Stimulated activated memory B cell treated with anti-CD40 and anti-IgM and Interleukin-4, amounts not matched to agents 10 μg/mL and 1 μg/mL and 100 μg/mL, for 72 hours (primary cell): ENCODE measurements at regions not wholly inside any gene's neighbourhood (a gene's known extent, or its start where the extent isn't known, plus 50 kb on each side); places are given as distances from the start of the nearest gene placed in this dataset.

ENCODE experiments used
- ATAC-seq: fragments of 150-1000 bp; cut with Tn5 transposase; 2 replicates; pipeline ENCODE4 v1.10.0; 2021
- H3K27ac Mint-ChIP-seq: one replicate; pipeline ENCODE4 v1.8.0; 2022; ENCODE audit warnings: mild to moderate bottlenecking, mixed read lengths
- H3K27me3 Mint-ChIP-seq: one replicate; pipeline ENCODE4 v1.8.0; 2022; ENCODE audit warnings: mixed read lengths
- H3K36me3 Mint-ChIP-seq: one replicate; pipeline ENCODE4 v1.8.0; 2022; ENCODE audit warnings: mixed read lengths
- H3K4me1 Mint-ChIP-seq: one replicate; pipeline ENCODE4 v1.8.0; 2022; ENCODE audit warnings: mixed read lengths
- H3K4me3 Mint-ChIP-seq: one replicate; pipeline ENCODE4 v1.8.0; 2022; ENCODE audit warnings: mild to moderate bottlenecking, moderate library complexity, mixed read lengths
- H3K9me3 Mint-ChIP-seq: one replicate; pipeline ENCODE4 v1.8.0; 2022; ENCODE audit warnings: mixed read lengths

- no peaks in the 10 kb centered on the region for H3K4me1 Mint-ChIP-seq
- peaks cover 8% of the 10 kb centered on the region for H3K9me3 Mint-ChIP-seq
- no peaks in the 10 kb centered on the region for H3K27me3 Mint-ChIP-seq
- no peak for ATAC-seq
- H3K4me3 Mint-ChIP-seq, result no peak overlapping the region
- no peaks in the 10 kb centered on the region for H3K36me3 Mint-ChIP-seq
- H3K27ac Mint-ChIP-seq, result no peak overlapping the region
These were observed 369.0 kb upstream of the CWC22 start for GRCh38 chr2:180376066-180376465.

- ATAC-seq, result no peak
- H3K4me1 Mint-ChIP-seq, result no peaks in the 10 kb centered on the region
- peaks cover under 1% of the 10 kb centered on the region for H3K9me3 Mint-ChIP-seq
- no peaks in the 10 kb centered on the region for H3K36me3 Mint-ChIP-seq
- H3K4me3 Mint-ChIP-seq, result no peak overlapping the region
- H3K27me3 Mint-ChIP-seq, result no peaks in the 10 kb centered on the region
- no peak overlapping the region for H3K27ac Mint-ChIP-seq
These were observed 367.6 kb upstream of the CWC22 start for GRCh38 chr2:180374502-180375281.

DNA sequence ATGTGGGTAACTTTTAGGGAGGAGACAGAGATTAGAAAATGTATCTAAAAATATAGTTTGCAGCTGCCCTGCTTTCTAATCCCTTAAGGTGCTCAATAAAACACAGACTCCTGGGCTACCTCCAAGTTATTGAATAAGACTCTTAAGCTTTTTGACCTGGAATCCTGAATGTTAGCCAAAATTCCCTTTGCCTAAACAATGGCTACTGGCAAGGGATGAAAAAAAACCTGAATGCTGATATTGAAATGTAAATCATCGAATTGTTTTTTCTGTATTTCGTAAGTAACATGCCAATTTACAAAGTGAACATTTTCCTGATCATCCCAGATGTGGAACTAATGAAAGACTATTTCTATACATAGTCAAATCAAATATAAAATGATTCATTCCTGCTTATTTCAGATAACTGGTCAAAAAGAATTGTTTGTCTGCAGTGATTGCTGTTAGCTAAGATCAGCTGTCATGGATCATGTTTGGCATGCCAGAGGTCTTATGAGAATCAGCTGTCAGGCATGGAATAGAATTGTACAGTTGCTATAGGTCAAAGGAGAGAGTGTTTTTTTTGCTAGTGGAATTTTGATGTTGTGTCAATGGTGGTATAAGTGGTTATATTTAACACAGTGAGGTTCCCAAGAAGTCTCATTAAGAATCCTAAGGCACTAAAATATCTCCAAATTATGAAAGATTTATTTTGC is 363.6 kb upstream of the CWC22 start:
- Mint-ChIP-seq H3K9me3 (no peaks in the 10 kb centered on the region), H3K27me3 (no peaks in the 10 kb centered on the region), H3K4me3 (no peak overlapping the region), H3K36me3 (no peaks in the 10 kb centered on the region), H3K4me1 (peaks cover 7% of the 10 kb centered on the region), H3K27ac (no peak overlapping the region)
- no peak for ATAC-seq

- Mint-ChIP-seq H3K36me3 (no peaks in the 10 kb centered on the region), H3K27me3 (no peaks in the 10 kb centered on the region), H3K9me3 (no peaks in the 10 kb centered on the region), H3K4me3 (no peak overlapping the region), H3K4me1 (peaks cover 8% of the 10 kb centered on the region), H3K27ac (no peak overlapping the region)
- no peak for ATAC-seq
These were observed 361.8 kb upstream of the CWC22 start for GRCh38 chr2:180368881-180369280.

DNA sequence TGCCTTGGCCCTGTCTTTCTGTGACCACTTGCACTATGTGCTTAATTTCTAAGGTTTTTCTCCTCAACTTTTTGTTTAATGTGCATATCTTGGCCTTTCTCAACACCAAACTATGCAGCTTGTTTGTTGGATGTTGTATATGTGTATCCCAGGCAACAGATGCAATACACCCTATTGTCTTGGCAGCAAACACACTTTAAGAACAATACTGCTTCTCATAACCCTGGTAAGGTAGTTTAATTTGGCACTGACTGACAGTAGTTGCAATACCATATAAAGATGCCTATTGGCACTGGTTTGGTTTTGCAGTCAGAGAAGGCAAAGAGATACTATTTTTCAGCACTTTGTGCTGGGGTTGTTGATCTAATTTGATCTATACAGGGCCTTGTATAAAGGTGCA is 360.7 kb upstream of the CWC22 start:
- Mint-ChIP-seq H3K36me3 (no peaks in the 10 kb centered on the region), H3K4me1 (peaks cover 8% of the 10 kb centered on the region), H3K27ac (no peak overlapping the region), H3K27me3 (no peaks in the 10 kb centered on the region), H3K9me3 (no peaks in the 10 kb centered on the region), H3K4me3 (no peak overlapping the region)
- ATAC-seq, result no peak

DNA sequence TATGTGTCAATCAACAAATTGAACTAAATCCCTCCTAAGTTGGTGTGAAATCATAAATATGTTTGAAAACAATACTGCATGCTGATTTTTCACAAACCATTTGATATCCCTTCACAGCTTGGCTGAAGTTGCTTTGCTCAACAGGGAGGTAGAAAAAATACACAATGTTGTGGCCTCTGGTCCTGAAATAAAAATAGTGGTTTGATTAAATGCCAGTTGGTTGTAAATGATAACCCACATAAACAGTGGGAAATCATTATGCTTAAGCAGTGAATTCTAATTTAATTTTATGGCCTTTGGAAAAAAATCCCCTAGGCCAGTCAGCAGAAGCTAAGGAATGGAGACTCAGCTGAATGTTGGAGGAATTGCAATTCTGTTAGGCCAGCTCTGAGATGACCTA is 359.4 kb upstream of the CWC22 start:
- Mint-ChIP-seq H3K4me3 (no peak overlapping the region), H3K9me3 (no peaks in the 10 kb centered on the region), H3K4me1 (peaks cover 8% of the 10 kb centered on the region), H3K27me3 (no peaks in the 10 kb centered on the region), H3K36me3 (no peaks in the 10 kb centered on the region), H3K27ac (no peak overlapping the region)
- no peak for ATAC-seq

DNA sequence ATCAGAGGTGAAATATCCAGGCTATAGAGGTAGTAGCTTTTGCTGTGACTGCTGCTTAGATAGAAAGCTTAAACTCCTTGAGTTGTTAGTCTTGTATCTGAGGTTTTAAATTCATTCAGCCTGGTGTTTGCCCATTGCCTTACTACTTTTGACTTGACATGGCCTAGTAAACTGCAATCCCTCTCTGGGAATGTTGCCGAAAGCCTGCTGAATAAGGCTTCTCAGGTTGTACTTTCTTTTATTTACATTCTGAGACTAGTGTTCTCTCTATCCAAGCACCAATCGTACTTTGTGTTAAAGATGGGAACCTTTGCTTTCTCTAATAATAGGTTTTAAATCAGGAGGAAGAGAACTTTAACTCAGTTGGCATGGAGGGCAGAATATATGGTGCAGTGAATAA is 357.6 kb upstream of the CWC22 start:
- no peak overlapping the region for H3K27ac Mint-ChIP-seq
- no peak for ATAC-seq
- no peaks in the 10 kb centered on the region for H3K27me3 Mint-ChIP-seq
- no peaks in the 10 kb centered on the region for H3K9me3 Mint-ChIP-seq
- H3K4me3 Mint-ChIP-seq, result no peak overlapping the region
- no peaks in the 10 kb centered on the region for H3K36me3 Mint-ChIP-seq
- peaks cover 23% of the 10 kb centered on the region for H3K4me1 Mint-ChIP-seq

DNA sequence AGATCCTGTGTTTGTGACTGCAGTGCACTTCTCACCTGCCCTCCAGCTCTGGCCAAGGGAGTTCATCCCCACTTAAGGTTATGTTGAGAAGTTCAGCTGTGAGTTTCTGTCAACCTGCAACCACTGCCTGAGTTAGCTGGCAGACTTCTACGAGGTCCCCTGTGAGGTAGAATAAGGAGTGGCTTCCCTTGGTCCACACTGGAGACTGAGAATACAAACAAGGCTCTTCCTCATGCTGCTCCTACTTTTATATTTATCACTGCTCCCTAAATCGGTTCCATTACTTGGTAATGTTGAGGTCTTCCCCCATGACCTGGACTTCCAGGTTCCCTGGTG is 353.2 kb upstream of the CWC22 start:
- no peaks in the 10 kb centered on the region for H3K36me3 Mint-ChIP-seq
- no peaks in the 10 kb centered on the region for H3K9me3 Mint-ChIP-seq
- no peak overlapping the region for H3K4me3 Mint-ChIP-seq
- H3K4me1 Mint-ChIP-seq, result peaks cover 28% of the 10 kb centered on the region
- no peaks in the 10 kb centered on the region for H3K27me3 Mint-ChIP-seq
- H3K27ac Mint-ChIP-seq, result peak overlapping the region; percentile 82
- no peak for ATAC-seq

DNA sequence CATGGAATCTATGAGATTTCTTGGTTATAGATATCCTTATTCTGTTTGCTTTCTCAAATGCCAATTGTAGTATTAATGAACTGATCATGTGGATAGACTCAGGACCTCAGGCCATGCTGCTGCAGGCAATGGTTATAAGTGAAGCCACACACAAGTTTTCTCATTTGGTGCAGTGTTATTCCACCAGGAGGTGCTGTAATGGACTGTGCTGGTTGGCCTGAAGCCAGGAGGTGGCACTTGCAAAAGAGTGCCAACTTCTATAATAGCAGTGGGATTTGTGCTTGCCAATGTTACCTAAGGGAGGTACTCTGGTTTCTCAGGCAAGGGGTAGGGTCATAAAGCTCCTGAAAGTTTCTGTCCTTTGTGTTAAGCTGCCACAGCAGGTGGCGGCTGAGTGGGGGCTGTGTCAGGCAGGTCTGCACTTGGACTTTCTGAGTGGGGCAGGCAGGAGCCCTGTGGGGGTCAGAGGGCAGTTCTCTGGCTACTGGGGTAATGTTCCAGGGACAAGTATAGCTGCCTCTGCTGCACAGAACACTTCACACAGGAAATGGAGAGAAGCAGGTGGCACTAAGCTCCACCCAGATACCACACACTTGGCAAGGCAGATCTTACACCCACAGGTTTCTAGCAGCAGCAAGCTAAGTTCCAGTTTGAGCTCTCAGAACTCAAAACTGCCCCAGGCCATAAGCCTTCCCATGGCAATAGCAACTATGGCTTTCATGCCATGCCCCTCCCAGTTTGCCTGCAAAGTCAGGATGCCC is 352.6 kb upstream of the CWC22 start:
- Mint-ChIP-seq H3K36me3 (no peaks in the 10 kb centered on the region), H3K4me3 (no peak overlapping the region), H3K4me1 (peaks cover 28% of the 10 kb centered on the region), H3K27me3 (no peaks in the 10 kb centered on the region), H3K27ac (peak overlapping the region; percentile 82), H3K9me3 (no peaks in the 10 kb centered on the region)
- ATAC-seq, result peak; percentile 89

- no peak for ATAC-seq
- H3K4me3 Mint-ChIP-seq, result no peak overlapping the region
- H3K4me1 Mint-ChIP-seq, result peaks cover 36% of the 10 kb centered on the region
- H3K27ac Mint-ChIP-seq, result no peak overlapping the region
- no peaks in the 10 kb centered on the region for H3K9me3 Mint-ChIP-seq
- no peaks in the 10 kb centered on the region for H3K27me3 Mint-ChIP-seq
- no peaks in the 10 kb centered on the region for H3K36me3 Mint-ChIP-seq
These were observed 351.4 kb upstream of the CWC22 start for GRCh38 chr2:180358458-180358857.

DNA sequence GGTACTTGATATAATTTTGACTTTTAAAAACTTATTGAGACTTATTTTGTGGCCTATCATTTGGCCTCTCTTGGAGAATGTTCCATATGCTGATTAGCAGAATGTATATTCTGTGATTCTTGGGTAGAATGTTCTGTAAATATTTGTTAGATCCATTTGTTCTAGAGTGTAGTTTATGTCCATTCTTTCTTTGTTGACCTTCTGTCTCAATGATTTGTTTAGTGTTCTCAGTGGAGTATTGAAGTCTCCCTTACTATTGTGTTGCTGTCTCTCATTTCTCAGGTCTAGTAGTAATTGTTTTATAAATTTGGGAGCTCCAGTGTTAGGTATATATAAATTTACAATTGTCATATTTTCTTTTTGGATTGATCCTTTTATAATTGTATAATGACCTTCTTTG is 349.6 kb upstream of the CWC22 start:
- ATAC-seq, result no peak
- Mint-ChIP-seq H3K9me3 (no peaks in the 10 kb centered on the region), H3K27me3 (no peaks in the 10 kb centered on the region), H3K36me3 (no peaks in the 10 kb centered on the region), H3K4me3 (no peak overlapping the region), H3K4me1 (peaks cover 36% of the 10 kb centered on the region), H3K27ac (no peak overlapping the region)

- no peak for ATAC-seq
- no peaks in the 10 kb centered on the region for H3K36me3 Mint-ChIP-seq
- H3K27me3 Mint-ChIP-seq, result no peaks in the 10 kb centered on the region
- H3K4me3 Mint-ChIP-seq, result no peak overlapping the region
- no peaks in the 10 kb centered on the region for H3K9me3 Mint-ChIP-seq
- H3K4me1 Mint-ChIP-seq, result peaks cover 15% of the 10 kb centered on the region
- H3K27ac Mint-ChIP-seq, result no peak overlapping the region
These were observed 345.5 kb upstream of the CWC22 start for GRCh38 chr2:180352620-180353019.

DNA sequence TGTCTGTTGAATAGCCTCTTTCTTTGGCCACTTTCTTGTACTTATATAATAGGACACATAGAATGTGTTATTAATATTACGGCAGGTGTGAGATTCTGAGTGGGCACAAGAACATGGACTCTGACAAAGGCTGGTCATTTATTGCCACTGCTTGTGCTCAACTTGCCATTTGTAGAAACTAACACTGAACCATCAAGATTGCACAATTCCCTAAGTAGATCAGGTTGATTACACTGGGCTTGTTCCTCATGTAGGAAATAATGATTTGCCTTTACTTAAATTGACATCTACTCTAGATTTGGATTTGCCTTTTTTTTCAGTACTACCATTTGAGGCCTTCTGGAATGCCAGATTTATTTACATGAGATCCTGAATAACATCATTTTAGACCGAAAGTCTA is 342.7 kb upstream of the CWC22 start:
- no peak for ATAC-seq
- Mint-ChIP-seq H3K4me1 (peaks cover 7% of the 10 kb centered on the region), H3K9me3 (peaks cover 11% of the 10 kb centered on the region), H3K27me3 (no peaks in the 10 kb centered on the region), H3K36me3 (no peaks in the 10 kb centered on the region), H3K27ac (no peak overlapping the region), H3K4me3 (no peak overlapping the region)

GRCh38 chr2:180343528-180344345 is 336.6 kb upstream of the CWC22 start:
- peaks cover 13% of the 10 kb centered on the region for H3K9me3 Mint-ChIP-seq
- ATAC-seq, result no peak
- H3K4me1 Mint-ChIP-seq, result peaks cover 7% of the 10 kb centered on the region
- no peak overlapping the region for H3K4me3 Mint-ChIP-seq
- no peaks in the 10 kb centered on the region for H3K36me3 Mint-ChIP-seq
- no peak overlapping the region for H3K27ac Mint-ChIP-seq
- H3K27me3 Mint-ChIP-seq, result no peaks in the 10 kb centered on the region

DNA sequence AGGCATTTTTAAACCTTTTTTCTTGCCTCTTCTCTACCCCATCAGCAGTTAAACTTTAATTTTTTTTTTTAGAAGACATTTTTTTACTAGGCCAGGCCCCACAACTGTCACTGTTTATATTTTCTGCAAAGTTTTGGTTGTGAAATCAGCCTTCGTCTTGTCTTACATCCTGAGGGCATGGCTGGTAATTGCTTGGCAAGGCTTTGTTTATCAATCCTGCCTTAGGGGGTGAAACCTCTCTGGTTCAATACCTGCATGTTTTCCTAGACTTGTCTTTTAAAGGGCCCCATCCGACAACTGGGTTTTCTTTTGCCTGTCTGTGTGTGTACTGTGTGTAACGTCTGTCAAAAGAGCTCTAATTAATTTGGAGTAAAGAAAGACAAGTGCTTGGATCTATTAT is 330.0 kb upstream of the CWC22 start:
- no peak for ATAC-seq
- peaks cover 18% of the 10 kb centered on the region for H3K9me3 Mint-ChIP-seq
- peaks cover 18% of the 10 kb centered on the region for H3K4me1 Mint-ChIP-seq
- H3K27me3 Mint-ChIP-seq, result no peaks in the 10 kb centered on the region
- H3K4me3 Mint-ChIP-seq, result no peak overlapping the region
- H3K27ac Mint-ChIP-seq, result no peak overlapping the region
- H3K36me3 Mint-ChIP-seq, result peaks cover 32% of the 10 kb centered on the region
